ENCODE measurements at regions not wholly inside any gene's neighbourhood (a gene's known extent, or its start where the extent isn't known, plus 50 kb on each side); places are given as distances from the start of the nearest gene placed in this dataset.

- no peak for TF ChIP-seq CTCF (IDR thresholded peaks at IDR 0.05)
- no peak for TF ChIP-seq POLR2A (IDR thresholded peaks at IDR 0.05)
- no peak for TF ChIP-seq POLR2AphosphoS5 (IDR thresholded peaks at IDR 0.05)
- no peak for TF ChIP-seq EP300 (IDR thresholded peaks at IDR 0.05)
These were observed 72.9 kb upstream of the PAX8 start for GRCh38 chr2:113351375-113352355.
